ENCODE measurements at regions not wholly inside any gene's neighbourhood (a gene's known extent, or its start where the extent isn't known, plus 50 kb on each side); places are given as distances from the start of the nearest gene placed in this dataset.
"Not testable (repeated sequence)": the region's sequence is repeated elsewhere in the genome, so short reads cannot be mapped to it uniquely, and the experiment has no call there.

DNA sequence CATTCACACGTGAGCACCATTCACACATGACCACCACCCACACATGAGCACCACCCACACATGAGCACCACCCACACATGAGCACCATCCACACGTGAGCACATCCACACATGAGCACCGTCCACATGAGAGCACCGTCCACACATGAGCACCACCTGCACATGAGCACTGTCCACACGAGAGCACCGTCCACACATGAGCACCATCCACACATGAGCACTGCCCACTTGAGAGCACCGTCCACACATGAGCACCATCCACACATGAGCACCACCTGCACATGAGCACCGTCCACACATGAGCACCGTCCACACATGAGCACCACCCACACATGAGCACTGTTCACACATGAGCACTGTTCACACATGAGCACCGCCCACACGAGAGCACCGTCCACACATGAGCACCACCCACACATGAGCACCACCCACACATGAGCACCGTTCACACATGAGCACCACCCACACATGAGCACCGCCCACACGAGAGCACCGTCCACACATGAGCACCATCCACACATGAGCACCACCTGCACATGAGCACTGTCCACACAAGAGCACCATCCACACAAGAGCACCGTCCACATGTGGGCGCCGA lies 471.3 kb upstream of the SALL3 start:
- TF ChIP-seq EZH2phosphoT487 (IDR thresholded peaks at IDR 0.05; ENCODE audit: borderline replicate concordance, low read length), result not testable (repeated sequence)
- TF ChIP-seq, protein P1, sequence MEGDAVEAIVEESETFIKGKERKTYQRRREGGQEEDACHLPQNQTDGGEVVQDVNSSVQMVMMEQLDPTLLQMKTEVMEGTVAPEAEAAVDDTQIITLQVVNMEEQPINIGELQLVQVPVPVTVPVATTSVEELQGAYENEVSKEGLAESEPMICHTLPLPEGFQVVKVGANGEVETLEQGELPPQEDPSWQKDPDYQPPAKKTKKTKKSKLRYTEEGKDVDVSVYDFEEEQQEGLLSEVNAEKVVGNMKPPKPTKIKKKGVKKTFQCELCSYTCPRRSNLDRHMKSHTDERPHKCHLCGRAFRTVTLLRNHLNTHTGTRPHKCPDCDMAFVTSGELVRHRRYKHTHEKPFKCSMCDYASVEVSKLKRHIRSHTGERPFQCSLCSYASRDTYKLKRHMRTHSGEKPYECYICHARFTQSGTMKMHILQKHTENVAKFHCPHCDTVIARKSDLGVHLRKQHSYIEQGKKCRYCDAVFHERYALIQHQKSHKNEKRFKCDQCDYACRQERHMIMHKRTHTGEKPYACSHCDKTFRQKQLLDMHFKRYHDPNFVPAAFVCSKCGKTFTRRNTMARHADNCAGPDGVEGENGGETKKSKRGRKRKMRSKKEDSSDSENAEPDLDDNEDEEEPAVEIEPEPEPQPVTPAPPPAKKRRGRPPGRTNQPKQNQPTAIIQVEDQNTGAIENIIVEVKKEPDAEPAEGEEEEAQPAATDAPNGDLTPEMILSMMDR (IDR thresholded peaks at IDR 0.05; ENCODE audit: low read depth, low read length, poor library complexity, severe bottlenecking), result not testable (repeated sequence)
